SU-DHL-6 (cell line): ENCODE measurements at regions not wholly inside any gene's neighbourhood (a gene's known extent, or its start where the extent isn't known, plus 50 kb on each side); places are given as distances from the start of the nearest gene placed in this dataset.

Experiments
- H2AFZ ChIP-seq: fragments of 200-600 bp; sonication (generic); 2 replicates; pipeline ENCODE4 v1.6.1; 2014; ENCODE audit warnings: low read depth, mild to moderate bottlenecking, moderate library complexity, mixed read lengths, antibody characterized with exemption, low read length; ENCODE audit not compliant: severe bottlenecking
- H3F3A ChIP-seq: fragments of 200-600 bp; shearing (Covaris generic); 2 replicates; pipeline ENCODE4 v1.6.0; 2016; ENCODE audit warnings: antibody characterized with exemption, mild to moderate bottlenecking; ENCODE audit not compliant: insufficient read depth
- H3K27ac ChIP-seq: fragments of 200-600 bp; sonication (generic); 2 replicates; pipeline ENCODE4 v1.5.1; 2016; ENCODE audit warnings: low read depth, mild to moderate bottlenecking, low read length, moderate library complexity, mixed read lengths
- H3K27me3 ChIP-seq: fragments of 200-600 bp; sonication (generic), shearing (Covaris generic); 2 replicates; pipeline ENCODE4 v1.6.0; 2014; ENCODE audit warnings: mild to moderate bottlenecking, low read length
- H3K36me3 ChIP-seq: fragments of 200-600 bp; sonication (generic); 2 replicates; pipeline ENCODE4 v1.6.1; 2014; ENCODE audit warnings: mild to moderate bottlenecking, low read length, mixed read lengths
- H3K4me2 ChIP-seq: fragments of 300-600, 200-600 bp; shearing (Covaris generic), sonication (generic); 2 replicates; pipeline ENCODE4 v1.6.0; 2014; ENCODE audit warnings: low read length, low read depth, mild to moderate bottlenecking; ENCODE audit not compliant: poor library complexity, severe bottlenecking
- H3K4me3 ChIP-seq: fragments of 200-600 bp; sonication (generic); 2 replicates; pipeline ENCODE4 v1.5.1; 2014; ENCODE audit warnings: antibody characterized with exemption, low read length, mild to moderate bottlenecking, mixed read lengths; ENCODE audit not compliant: insufficient read depth, poor library complexity, severe bottlenecking
- H3K79me2 ChIP-seq: fragments of 200-600 bp; sonication (generic); 2 replicates; pipeline ENCODE4 v1.6.1; 2014; ENCODE audit warnings: mild to moderate bottlenecking, low read length, moderate library complexity; ENCODE audit not compliant: insufficient read depth
- H3K9ac ChIP-seq: fragments of 200-600 bp; sonication (generic); 2 replicates; pipeline ENCODE4 v1.7.0; 2014; ENCODE audit warnings: mild to moderate bottlenecking, low read length
- H3K9me2 ChIP-seq: fragments of 200-600 bp; sonication (generic); replicated peaks from 2 replicates; pipeline ENCODE4 v1.6.1; 2014; ENCODE audit warnings: low read length; ENCODE audit not compliant: insufficient read depth
- H3K9me3 ChIP-seq: fragments of 200-600 bp; sonication (generic); 2 replicates; pipeline ENCODE4 v1.6.1; 2014; ENCODE audit warnings: low read length, mixed read lengths; ENCODE audit not compliant: insufficient read depth
- H4K20me1 ChIP-seq: fragments of 200-600 bp; sonication (generic); 2 replicates; pipeline ENCODE4 v1.6.1; 2014; ENCODE audit warnings: low read depth, mild to moderate bottlenecking, antibody characterized with exemption, low read length, moderate library complexity, mixed read lengths
- CTCF ChIP-seq: fragments of 200-600 bp; sonication (generic); IDR thresholded peaks from one replicate; pipeline ENCODE4 v1.5.1; 2017; ENCODE audit warnings: antibody characterized with exemption, mild to moderate bottlenecking, low read length, moderate library complexity; ENCODE audit not compliant: insufficient read depth, poor library complexity, severe bottlenecking
- EZH2phosphoT487 ChIP-seq: fragments of 200-600 bp; sonication (generic), shearing (Covaris generic); conservative IDR thresholded peaks from 2 replicates; pipeline ENCODE4 v1.6.1; 2018; ENCODE audit warnings: mild to moderate bottlenecking, antibody characterized with exemption, low read length, moderate library complexity, mixed read lengths

- Histone ChIP-seq H3K4me3 (no peak overlapping the region), H3K27me3 (no peaks in the 10 kb centered on the region), H3K79me2 (no peaks in the 10 kb centered on the region), H3K4me2 (no peak overlapping the region), H4K20me1 (no peaks in the 10 kb centered on the region), H3K36me3 (no peaks in the 10 kb centered on the region), H3K9ac (no peak overlapping the region), H3F3A (no peaks in the 10 kb centered on the region), H2AFZ (no peak overlapping the region), H3K9me2 (no peaks in the 10 kb centered on the region), H3K27ac (no peak overlapping the region), H3K9me3 (no peaks in the 10 kb centered on the region)
- TF ChIP-seq EZH2phosphoT487, result no peak
- TF ChIP-seq CTCF, result no peak
Measured at GRCh38 chr1:29488794-29489311, 252.5 kb downstream of the PTPRU start.

- Histone ChIP-seq H3F3A (no peaks in the 10 kb centered on the region), H4K20me1 (no peaks in the 10 kb centered on the region), H3K27me3 (no peaks in the 10 kb centered on the region), H2AFZ (no peak overlapping the region), H3K4me2 (no peak overlapping the region), H3K79me2 (no peaks in the 10 kb centered on the region), H3K9me2 (no peaks in the 10 kb centered on the region), H3K9me3 (no peaks in the 10 kb centered on the region), H3K9ac (no peak overlapping the region), H3K36me3 (no peaks in the 10 kb centered on the region), H3K27ac (no peak overlapping the region), H3K4me3 (no peak overlapping the region)
- TF ChIP-seq CTCF (no peak), EZH2phosphoT487 (no peak)
Measured at GRCh38 chr1:29488086-29488793, 251.9 kb downstream of the PTPRU start.

- H3K9ac ChIP-seq, result no peak overlapping the region
- H3K4me2 ChIP-seq, result no peak overlapping the region
- H3K36me3 ChIP-seq, result no peaks in the 10 kb centered on the region
- H3K9me2 ChIP-seq, result no peaks in the 10 kb centered on the region
- H3K4me3 ChIP-seq, result no peak overlapping the region
- no peaks in the 10 kb centered on the region for H3K9me3 ChIP-seq
- no peak overlapping the region for H2AFZ ChIP-seq
- H3F3A ChIP-seq, result no peaks in the 10 kb centered on the region
- TF ChIP-seq EZH2phosphoT487 (no peak), CTCF (no peak)
- H3K79me2 ChIP-seq, result no peaks in the 10 kb centered on the region
- H3K27me3 ChIP-seq, result no peaks in the 10 kb centered on the region
- H3K27ac ChIP-seq, result no peak overlapping the region
- H4K20me1 ChIP-seq, result no peaks in the 10 kb centered on the region
Measured at GRCh38 chr1:29487291-29487690, 251.0 kb downstream of the PTPRU start.
